Retinal pigment epithelial cell (primary cell): ENCODE measurements at regions not wholly inside any gene's neighbourhood (a gene's known extent, or its start where the extent isn't known, plus 50 kb on each side); places are given as distances from the start of the nearest gene placed in this dataset.

Source experiments
- DNase-seq: peaks from one replicate; pipeline ENCODE4 v3.0.0-alpha.2; 2010; ENCODE audit warnings: low read depth
- H3K4me3 ChIP-seq: 2 replicates; pipeline ENCODE4 v1.5.1; 2011; ENCODE audit warnings: mild to moderate bottlenecking, low read length, control low read depth, moderate library complexity
- TF ChIP-seq, protein P1 (sequence below): conservative IDR thresholded peaks from 2 replicates; pipeline ENCODE4 v1.5.1; 2011; ENCODE audit warnings: low read depth, low read length, control low read depth, inconsistent platforms

DNA sequence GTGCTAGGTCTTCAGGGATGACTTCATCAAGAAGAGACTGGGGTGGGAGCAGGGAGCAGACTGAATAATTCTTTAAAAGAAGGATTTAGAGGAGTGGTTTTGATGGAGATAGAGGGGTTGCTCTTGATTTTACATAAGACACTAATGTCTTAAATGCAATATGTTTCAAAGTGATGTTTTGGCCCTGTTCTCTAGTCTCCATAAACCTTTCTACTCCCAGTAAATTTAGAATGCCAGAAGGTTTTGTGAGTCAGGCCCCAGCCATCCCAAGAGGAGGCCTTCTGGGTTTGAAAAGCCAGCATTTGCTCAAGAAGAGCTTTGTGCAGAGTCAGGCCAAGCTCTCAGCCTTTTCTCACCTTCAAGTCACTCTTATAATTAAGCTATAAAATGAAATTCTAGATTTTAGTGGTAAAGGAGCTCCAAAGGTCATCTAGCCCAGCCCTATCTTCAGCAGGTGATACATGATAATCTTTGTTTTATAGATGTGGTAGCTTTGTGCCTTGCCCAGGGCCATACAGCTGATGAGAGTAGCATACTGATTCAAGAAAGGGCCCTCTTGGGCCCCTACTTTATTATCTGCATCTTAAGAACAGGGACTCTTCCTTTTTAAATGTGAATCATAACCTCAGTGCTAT, 122.8 kb upstream of the MTNR1B start:
- TF ChIP-seq, protein P1, sequence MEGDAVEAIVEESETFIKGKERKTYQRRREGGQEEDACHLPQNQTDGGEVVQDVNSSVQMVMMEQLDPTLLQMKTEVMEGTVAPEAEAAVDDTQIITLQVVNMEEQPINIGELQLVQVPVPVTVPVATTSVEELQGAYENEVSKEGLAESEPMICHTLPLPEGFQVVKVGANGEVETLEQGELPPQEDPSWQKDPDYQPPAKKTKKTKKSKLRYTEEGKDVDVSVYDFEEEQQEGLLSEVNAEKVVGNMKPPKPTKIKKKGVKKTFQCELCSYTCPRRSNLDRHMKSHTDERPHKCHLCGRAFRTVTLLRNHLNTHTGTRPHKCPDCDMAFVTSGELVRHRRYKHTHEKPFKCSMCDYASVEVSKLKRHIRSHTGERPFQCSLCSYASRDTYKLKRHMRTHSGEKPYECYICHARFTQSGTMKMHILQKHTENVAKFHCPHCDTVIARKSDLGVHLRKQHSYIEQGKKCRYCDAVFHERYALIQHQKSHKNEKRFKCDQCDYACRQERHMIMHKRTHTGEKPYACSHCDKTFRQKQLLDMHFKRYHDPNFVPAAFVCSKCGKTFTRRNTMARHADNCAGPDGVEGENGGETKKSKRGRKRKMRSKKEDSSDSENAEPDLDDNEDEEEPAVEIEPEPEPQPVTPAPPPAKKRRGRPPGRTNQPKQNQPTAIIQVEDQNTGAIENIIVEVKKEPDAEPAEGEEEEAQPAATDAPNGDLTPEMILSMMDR: no peak
- no peak for DNase-seq
- H3K4me3 ChIP-seq: no peak overlapping the region

GRCh38 chr11:92848578-92848977, 120.9 kb upstream of the MTNR1B start:
- H3K4me3 ChIP-seq: no peak overlapping the region
- DNase-seq: no peak
- TF ChIP-seq, protein P1: no peak

GRCh38 chr11:92850296-92850826, 119.1 kb upstream of the MTNR1B start:
- no peak for DNase-seq
- TF ChIP-seq, protein P1: no peak
- no peak overlapping the region for H3K4me3 ChIP-seq

DNA sequence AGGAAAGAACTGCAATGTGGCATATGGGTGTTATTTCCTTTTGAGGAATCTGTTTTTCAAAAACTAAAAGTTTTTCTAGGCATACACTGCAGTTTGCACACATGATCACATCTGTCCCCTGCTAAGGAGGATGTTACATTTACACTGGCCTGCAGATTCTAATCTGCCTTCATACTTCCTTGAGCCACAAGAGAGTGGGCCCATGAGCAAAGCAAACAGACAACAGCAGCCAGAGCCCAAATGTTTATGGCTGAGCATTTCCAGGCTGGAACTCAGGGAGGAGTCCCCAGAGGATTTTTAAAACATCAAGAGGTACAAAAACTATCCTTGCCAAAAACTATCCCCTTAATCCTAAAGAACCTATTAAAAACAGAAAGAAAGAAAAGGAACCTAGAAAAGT, 117.2 kb upstream of the MTNR1B start:
- DNase-seq: no peak
- TF ChIP-seq, protein P1: no peak
- H3K4me3 ChIP-seq: no peak overlapping the region

DNA sequence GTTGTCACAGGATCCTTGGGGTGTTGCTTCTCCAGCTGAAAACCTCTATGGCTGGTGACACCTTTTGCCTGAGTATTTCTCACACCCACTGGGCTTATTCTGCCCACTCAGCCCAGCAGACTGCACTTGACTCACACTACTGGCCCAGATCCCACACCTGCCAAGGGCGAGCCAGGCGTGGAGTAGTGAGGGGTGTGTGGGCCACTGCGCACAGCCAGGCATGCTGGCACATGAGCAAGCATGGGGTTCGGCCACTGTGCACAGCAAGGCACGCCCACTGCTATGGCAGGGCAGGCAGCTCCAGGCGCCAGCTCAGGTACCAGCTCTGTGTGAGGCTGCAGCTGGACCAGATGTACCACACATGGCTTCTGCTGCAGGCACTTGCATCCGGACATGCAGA, 116.5 kb upstream of the MTNR1B start:
- no peak for DNase-seq
- TF ChIP-seq, protein P1: no peak
- no peak overlapping the region for H3K4me3 ChIP-seq

DNA sequence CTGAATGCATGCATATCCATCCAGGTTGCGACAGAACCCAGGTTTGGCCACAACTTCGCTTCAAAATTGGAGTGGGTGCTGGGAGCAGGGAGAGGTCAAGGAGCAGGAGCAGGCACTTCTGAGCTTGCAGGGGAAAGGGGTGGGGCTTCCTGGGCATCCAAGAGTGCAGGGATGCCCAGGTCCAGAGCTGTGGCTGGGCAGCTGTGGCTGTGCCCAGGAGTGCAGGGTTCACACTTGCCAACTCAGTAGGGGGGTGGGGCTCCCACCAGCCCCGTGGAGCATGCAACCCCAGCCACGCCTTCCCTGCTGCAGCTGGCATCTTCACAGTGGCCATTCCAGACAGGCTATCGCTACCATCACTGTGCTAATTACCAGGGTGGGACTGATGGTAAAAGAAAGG, 115.3 kb upstream of the MTNR1B start:
- no peak for DNase-seq
- TF ChIP-seq, protein P1: no peak

DNA sequence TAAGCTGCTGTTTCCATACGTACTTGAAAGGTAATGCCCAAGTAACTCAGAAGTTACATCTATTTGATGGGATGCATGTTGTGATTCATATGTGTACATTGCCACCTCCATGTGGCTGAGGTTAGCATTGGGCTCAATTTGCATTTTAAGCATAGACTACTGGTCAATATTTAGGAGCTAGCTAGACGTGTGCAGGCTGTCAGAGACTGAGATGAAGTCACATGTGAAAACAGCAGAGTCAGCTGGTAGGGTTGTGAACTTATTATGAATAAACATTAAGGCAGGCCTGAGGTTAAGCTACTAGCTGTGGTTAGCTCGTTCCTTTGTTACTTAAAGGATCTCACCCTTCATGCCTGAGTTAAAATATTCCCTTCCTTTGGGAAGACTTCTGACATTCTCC, 114.5 kb upstream of the MTNR1B start:
- TF ChIP-seq, protein P1: no peak
- no peak overlapping the region for H3K4me3 ChIP-seq
- DNase-seq: peak; percentile 37

More for the DNA sequence above, 115.3 kb upstream of the MTNR1B start:
- H3K4me3 ChIP-seq: no peak overlapping the region
